ENCODE measurements at regions not wholly inside any gene's neighbourhood (a gene's known extent, or its start where the extent isn't known, plus 50 kb on each side); places are given as distances from the start of the nearest gene placed in this dataset.

DNA sequence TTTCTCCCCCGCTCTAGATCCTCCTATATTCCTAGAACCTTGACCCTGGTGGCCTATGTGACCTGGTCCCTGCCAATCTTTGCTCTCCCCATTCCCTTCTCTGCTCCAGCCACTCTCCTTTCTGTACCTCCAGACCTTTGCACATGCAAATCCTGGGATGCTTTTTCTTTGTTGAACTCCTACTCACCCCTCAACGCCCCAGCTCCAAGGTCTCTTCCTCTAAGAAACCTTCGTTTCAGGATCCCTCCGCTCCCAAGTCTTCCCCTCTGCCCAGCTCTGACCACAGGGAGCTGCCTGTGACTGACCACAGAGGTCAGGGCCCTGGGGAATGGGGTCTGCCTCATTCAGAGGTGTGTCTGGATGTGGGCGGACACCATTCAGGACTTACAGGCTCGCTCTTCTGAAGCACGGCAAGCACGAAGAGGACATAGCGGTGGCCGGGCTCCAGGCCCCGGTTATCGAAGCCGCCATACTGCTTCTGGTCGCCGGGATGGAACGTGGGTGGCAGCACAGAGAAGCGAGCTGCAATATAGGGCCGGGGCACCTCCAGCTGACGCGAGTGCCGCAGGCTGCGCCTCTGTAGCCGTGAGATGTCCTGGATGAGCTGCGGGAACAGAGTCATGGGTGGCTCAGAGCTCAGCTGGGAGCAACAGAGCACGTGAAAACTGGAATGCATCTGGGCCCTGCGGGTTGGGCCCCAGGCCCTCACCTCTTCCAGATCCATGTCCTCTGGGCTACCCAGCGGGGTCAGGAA, 120.9 kb downstream of the PTPRS start:
- TF ChIP-seq CTCF (IDR thresholded peaks at IDR 0.05) = no peak
- TF ChIP-seq EZH2 (IDR thresholded peaks at IDR 0.05; ENCODE audit: borderline replicate concordance, insufficient read depth, low read depth, low read length, poor library complexity, severe bottlenecking) = no peak
